GM15510 (cell line): ENCODE measurements at regions not wholly inside any gene's neighbourhood (a gene's known extent, or its start where the extent isn't known, plus 50 kb on each side); places are given as distances from the start of the nearest gene placed in this dataset.

ENCODE experiments used
- POLR2A ChIP-seq: IDR thresholded peaks from 3 replicates; pipeline ENCODE4 v1.6.1; 2011; ENCODE audit warnings: borderline replicate concordance; ENCODE audit not compliant: insufficient read length; ENCODE audit errors: extremely low read depth

DNA sequence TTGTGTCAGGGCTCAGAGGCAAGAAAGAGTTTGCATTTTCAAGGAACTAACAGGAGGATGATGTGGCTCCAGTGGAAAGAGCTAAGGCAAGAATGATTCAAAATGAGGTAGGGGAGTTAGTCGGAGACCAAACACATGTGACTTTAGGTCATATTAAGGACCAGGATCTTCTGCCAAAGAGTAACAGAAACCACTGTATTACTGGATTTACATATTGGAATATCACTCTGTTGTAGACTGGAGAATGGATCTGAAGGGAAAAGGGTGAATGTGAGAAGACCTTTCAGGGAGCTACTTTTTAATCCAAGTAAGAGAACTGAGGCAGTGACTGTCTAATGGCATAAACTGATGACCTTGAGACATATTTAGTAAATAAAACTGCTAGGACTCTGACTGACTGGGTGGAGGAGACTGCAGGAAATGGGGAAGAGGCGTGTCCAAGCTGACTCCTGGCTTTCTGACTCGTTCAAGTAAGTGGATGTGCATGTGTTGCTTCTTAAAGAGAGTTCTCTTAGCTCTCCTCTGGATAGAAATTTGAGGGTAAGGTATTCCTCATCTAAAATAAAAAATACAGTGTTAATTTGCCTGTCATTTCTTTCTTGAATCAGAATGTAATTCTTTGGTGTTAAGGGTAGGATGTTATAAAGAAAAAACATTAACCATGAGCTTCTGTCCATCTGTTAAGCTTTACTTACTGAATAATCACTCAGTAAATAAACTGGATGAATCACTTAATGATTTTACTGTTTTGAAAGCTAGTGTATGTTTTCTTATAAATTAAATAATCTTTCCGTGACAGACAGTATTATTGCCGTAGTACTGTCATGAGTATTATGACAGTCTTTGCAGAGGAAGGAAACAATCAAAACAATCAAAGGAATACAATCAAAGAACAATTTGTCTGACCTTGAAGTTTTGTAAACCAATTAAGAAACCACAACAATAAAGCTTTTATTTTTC, 58.3 kb upstream of the CFAP20DC start:
- TF ChIP-seq POLR2A = no peak

DNA sequence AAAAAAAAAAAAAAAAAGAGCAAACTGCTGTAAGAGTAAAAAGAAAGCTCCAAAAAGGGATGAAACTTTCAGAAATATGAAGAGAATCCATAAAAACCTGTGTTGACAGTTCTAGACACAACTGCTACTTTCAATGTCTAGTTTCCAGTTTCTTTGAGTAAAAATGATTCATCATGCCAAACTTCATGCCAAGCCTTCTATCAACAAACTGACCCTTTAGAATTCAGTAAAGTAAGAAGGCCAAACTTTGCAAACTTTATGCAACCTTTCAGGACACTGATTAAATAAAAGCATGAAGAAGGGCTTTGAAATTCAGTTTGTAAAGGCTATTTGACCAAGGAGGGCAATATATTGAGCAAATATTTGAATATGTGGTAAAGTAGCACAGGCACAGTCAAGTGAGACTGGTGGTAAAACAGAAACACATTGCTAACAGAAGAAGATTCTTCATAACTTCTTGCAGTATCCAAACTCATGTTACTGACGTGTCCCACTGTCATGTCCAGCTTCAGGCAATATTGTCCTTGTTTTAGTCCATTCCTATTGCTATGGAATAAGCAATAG, 56.3 kb upstream of the CFAP20DC start:
- TF ChIP-seq POLR2A = no peak

DNA sequence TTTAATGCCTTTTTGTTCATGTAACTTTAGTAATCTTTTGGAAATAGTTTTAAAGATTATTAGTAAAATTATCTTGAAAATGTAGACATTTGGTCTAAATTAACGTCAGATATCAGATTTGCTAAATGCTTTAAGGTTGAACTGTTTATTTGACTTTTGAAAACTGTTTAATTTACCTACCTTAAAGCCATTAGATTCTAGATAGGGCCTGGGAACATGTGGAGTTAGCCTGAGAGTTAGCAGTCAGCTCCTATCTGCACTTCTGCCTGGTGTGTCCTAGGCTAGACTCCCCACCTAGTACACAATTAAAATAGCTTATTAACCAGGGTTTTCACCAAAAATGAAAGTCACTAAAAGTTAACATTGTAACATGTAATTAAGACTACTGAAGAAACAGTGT, 53.7 kb upstream of the CFAP20DC start:
- TF ChIP-seq POLR2A = no peak

DNA sequence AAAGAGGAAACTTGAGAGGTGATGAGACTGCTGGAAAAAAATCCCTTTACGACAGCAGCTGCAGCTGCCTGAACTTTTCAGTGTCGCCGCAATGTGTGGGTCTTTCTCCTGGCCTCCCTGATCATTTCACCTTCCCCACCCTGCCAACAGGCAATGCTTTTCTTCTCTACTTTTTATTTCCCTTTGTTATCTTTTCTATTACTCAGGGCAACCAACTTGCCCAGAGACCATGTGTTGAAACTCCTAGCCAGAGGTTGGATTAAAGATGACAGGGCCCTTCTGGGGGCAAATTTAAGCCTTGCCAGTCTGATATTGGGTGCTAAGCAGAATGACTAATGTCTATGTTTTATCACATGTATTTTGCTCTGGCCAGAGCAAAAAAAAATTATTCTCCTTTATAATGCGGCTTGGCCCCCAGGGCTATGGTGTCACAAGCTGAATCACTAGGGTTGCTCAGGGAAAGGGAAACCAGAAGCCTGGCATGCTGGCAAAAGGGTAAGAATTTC, 51.5 kb upstream of the CFAP20DC start:
- no peak for TF ChIP-seq POLR2A
